ENCODE measurements at regions not wholly inside any gene's neighbourhood (a gene's known extent, or its start where the extent isn't known, plus 50 kb on each side); places are given as distances from the start of the nearest gene placed in this dataset.

GRCh38 chr9:763692-764091 is 77.8 kb upstream of the DMRT1 start (continued):
- TF ChIP-seq CHD7 (IDR thresholded peaks at IDR 0.05; ENCODE audit: insufficient replicate concordance, low read length) (no peak), E2F6 (IDR thresholded peaks at IDR 0.05) (no peak), ZNF274 (IDR thresholded peaks at IDR 0.05; ENCODE audit: borderline replicate concordance, extremely low read depth, low read length) (no peak), HDAC2 (IDR thresholded peaks at IDR 0.05; ENCODE audit: borderline replicate concordance in 1 of 2, low read depth in 2 of 2, low read length in 2 of 2) (no peak), SIRT6 (IDR thresholded peaks at IDR 0.05; ENCODE audit: low read length) (no peak), SP2 (IDR thresholded peaks at IDR 0.05; ENCODE audit: low read length) (no peak), MAX (IDR thresholded peaks at IDR 0.05) (no peak), CHD1 (IDR thresholded peaks at IDR 0.05; ENCODE audit: low read depth, low read length) (no peak), CTBP2 (IDR thresholded peaks at IDR 0.05; ENCODE audit: borderline replicate concordance, insufficient read depth, insufficient read length, low read length) (no peak), MAFK (IDR thresholded peaks at IDR 0.05; ENCODE audit: low read depth, low read length) (no peak), JUN (IDR thresholded peaks at IDR 0.05; ENCODE audit: low read depth, low read length) (no peak)

All from H1 (cell line).